GM19351 (cell line): ENCODE measurements at regions not wholly inside any gene's neighbourhood (a gene's known extent, or its start where the extent isn't known, plus 50 kb on each side); places are given as distances from the start of the nearest gene placed in this dataset.

Experiments used
- ATAC-seq: cut with Tn5 transposase; IDR thresholded peaks from one replicate; pipeline ENCODE4 v1.9.1; 2021; ENCODE audit warnings: mild to moderate bottlenecking, moderate library complexity; ENCODE audit not compliant: unreplicated experiment

DNA sequence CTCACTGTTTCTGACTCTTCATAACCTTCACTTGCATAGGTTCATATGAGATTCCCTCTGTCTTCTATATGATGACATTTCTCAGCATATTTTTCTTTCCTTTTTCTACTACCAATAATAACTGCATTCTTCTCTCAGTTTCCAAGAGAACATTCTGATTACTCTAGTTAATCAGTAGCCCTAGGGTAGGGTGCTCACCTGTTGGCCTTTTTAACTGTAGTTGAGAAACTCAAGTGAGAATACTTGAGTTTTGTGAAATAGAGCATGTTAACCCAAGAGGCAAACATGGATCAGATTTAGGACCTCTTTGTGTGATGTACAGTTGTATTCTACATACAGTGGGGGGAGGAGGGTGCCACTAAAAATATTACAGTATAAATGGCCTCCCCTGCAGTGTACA lies 308.0 kb downstream of the CMPK2 start:
- no peak for ATAC-seq

DNA sequence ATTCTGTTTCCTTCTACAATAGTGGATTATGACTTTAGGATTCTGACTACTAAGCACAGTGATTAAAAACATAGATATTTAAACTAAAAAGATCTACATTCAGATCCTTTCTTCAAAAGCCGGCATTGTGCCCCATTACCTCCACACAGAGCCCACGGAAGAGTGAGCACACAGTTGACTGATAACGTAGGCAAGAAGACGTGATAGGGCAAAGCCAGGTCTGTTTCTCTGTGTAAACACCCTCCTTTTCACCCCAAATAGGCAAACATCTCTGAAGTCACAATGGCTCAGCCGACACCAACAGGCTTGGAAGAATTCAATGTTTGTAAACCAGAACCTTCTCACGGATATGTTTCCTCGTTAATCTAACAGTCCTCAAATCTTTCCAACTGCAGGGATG lies 302.9 kb downstream of the CMPK2 start:
- ATAC-seq: no peak

DNA sequence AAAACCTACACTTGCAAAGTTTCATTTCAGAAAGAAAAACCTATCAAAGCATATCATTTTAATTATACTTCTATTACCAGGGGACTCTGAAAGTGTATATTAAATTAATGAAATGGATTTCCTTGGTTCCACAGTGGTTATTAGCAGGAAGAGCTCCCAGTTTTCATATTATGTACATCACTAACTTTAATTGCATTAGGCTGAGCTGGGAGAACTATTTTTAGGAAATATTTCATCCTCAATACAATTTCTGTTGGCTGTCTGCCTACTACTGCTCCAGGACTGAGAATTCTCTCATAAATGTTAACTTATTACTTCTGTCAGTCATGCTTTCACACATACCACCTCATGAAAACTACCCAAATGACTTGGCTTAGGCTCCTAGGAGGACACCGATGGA lies 301.4 kb downstream of the CMPK2 start:
- ATAC-seq: no peak

- ATAC-seq: no peak
Measured at GRCh38 chr2:6574121-6574520, 291.6 kb downstream of the CMPK2 start.

GRCh38 chr2:6576302-6576701 lies 289.4 kb downstream of the CMPK2 start:
- ATAC-seq: no peak

DNA sequence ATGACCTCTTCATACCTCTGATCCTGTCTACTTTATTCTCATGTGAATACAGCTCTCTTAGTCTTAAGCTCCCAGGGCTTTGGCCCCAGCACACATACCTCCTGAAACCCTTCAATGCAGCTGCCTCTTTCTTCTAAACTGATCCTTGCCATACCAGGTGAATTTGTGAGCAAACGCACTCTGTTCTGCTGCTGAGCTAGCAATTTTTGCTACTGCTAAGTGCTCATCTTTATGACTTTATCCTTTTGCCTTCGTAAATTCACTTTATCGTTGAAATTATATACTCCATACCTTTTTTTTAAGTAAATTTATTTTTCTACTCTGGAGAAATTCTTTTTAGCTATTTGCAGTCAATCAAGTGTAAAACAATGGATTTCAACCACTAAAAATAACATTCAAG lies 287.7 kb downstream of the CMPK2 start:
- ATAC-seq: no peak

- no peak for ATAC-seq
Measured at GRCh38 chr2:6578416-6578815, 287.3 kb downstream of the CMPK2 start.

- no peak for ATAC-seq
Measured at GRCh38 chr2:6579281-6579680, 286.4 kb downstream of the CMPK2 start.

DNA sequence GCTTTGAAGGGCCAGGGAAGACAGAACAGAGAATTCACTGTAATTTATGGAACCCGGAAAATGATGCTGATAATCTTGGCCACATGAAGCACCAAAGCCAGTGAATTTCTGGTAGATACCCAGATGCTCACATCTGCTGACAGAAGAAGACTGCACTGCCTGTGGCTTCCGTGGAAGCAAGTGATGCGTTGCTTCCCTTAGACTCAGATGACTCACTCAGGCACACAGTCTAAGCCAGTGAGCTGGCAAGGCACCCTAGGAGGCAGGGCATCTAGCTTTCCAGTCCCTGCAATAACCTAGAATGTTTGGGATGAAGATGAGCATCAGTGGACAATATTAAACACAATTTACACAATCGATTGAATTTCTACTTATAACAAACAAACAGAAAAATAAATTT lies 284.7 kb downstream of the CMPK2 start:
- ATAC-seq: peak; percentile 77

- no peak for ATAC-seq
Measured at GRCh38 chr2:6589150-6589549, 276.6 kb downstream of the CMPK2 start.

- no peak for ATAC-seq
Measured at GRCh38 chr2:6590442-6590841, 275.3 kb downstream of the CMPK2 start.

GRCh38 chr2:6602471-6602870 lies 263.2 kb downstream of the CMPK2 start:
- no peak for ATAC-seq

- no peak for ATAC-seq
Measured at GRCh38 chr2:6605836-6606505, 259.7 kb downstream of the CMPK2 start.

DNA sequence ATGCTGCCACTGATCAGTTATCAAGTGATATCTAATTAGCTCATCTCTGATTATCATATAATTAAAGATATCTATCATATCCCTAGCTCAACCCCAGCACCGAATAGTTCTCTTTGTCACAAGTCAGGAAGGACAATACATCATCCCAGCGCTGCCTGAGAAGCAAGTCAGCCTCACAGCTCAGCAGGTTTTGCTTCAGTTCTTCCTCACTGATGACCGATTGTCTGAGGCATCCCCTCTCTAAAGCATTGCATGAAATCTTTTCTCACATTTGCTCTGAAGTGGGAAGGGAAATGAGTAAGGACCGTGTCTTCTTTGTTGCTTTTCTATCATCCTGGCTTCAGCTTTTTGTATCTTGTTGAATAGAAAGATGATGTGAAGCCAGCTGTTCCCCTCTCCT lies 247.9 kb downstream of the CMPK2 start:
- no peak for ATAC-seq

- ATAC-seq: no peak
Measured at GRCh38 chr2:6618201-6618600, 247.5 kb downstream of the CMPK2 start.

- no peak for ATAC-seq
Measured at GRCh38 chr2:6623746-6624145, 242.0 kb downstream of the CMPK2 start.

DNA sequence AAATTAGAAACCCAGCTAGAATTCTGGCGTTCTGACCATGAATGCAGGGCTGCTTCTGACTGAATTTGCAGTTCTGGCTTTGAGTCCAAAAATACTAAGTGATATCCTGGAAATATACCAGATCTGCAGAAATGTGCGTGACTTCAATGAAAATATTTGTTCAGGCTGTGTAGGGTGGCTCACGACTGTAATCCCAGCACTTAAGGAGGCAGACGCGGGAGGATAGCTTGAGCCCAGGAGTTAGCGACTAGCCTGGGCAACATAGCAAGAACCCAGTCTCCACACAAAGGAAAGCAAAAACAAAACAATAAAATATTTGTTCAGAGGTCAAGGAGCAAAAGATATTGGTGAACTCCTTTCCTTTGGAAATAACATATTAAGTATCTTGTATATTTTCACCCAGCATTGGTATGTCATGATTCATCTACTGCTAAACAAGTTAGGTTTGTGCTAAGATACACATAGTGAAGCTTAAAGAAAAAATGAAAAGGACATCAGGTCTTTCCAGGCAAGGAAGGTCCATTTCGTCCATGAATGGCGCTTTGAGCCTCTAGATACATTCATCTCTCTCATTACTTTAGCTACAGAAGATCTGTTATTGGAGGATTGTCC lies 239.2 kb downstream of the CMPK2 start:
- no peak for ATAC-seq

DNA sequence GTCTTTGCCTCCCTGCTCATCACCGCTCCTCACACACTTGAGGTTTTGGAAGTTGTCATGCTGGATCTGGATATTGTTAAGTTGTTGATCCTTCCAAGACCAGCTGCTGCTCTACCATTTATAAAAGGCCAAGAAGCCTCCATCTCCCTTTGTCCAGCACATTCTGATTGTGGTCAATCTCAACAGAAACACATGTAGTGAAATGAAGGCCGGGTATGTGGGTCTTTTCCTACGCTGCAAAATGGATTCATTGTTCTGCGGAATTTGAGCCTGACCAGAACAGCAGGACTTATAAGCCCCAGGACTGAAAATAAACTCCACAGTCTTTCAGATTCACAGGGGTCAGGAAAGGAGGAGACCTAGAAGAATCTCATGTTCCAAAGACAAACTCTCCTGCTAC lies 238.4 kb downstream of the CMPK2 start:
- ATAC-seq: no peak

DNA sequence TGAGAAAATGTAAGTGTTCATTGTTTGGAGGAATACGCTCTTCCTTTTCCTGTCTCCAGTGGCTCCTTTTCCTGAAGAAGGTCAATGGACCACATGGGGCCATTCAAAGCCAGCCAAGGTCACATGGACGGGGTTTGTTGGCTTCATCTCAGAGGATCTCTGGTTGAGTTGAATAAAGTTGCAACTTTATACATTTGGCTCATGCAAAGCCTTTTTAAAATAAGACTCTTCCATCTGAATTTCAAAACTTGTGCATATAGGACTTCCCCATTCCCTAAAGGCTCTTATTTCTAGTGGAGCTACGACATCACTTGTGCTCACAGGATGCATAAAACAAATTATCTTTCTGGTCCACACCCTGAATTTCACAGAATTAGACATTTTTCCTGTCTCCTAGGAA lies 235.5 kb downstream of the CMPK2 start:
- ATAC-seq: no peak

GRCh38 chr2:6635296-6635695 lies 230.4 kb downstream of the CMPK2 start:
- no peak for ATAC-seq

DNA sequence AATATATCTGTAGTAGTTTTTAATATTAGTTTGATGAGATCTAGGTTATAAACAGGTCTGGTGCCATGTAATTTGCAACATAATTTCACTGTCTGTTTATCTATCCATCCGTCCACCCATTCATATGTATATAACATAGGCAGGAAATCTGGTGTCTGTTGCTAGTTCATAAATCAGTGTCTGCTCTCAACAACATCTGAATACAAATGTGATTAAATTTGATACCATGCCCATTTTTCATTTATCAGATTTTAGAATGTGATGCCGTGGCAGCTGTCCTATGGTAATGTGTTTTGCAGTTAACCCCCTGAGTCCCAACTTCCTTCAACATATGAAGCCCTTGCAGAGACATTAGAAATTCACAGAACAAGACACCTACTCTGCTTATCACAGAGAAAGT lies 228.4 kb downstream of the CMPK2 start:
- no peak for ATAC-seq

- no peak for ATAC-seq
Measured at GRCh38 chr2:6639929-6640620, 225.6 kb downstream of the CMPK2 start.
